HepG2 (cell line): ENCODE measurements at regions not wholly inside any gene's neighbourhood (a gene's known extent, or its start where the extent isn't known, plus 50 kb on each side); places are given as distances from the start of the nearest gene placed in this dataset.

ENCODE experiments used
- ARNT2 ChIP-seq: sonication (generic); formaldehyde crosslinking; IDR thresholded peaks from 2 replicates; pipeline ENCODE4 v1.8.0; 2022; ENCODE audit warnings: mild to moderate bottlenecking, low read depth, missing genetic modification reagents, moderate library complexity
- BORCS8-MEF2B ChIP-seq: sonication (generic); formaldehyde crosslinking; IDR thresholded peaks from 2 replicates; pipeline ENCODE4 v1.8.0; 2022; ENCODE audit warnings: mild to moderate bottlenecking, missing genetic modification reagents
- CENPX ChIP-seq: sonication (generic); formaldehyde crosslinking; IDR thresholded peaks from 2 replicates; pipeline ENCODE4 v1.9.0; 2021; ENCODE audit warnings: mild to moderate bottlenecking, missing genetic modification reagents, moderate library complexity
- MAFF ChIP-seq: IDR thresholded peaks from 2 replicates; pipeline ENCODE4 v1.6.1; 2011; ENCODE audit warnings: low read depth, low read length, improper control_type of control experiment
- PCBP1 ChIP-seq: fragments of 200-400 bp; formaldehyde crosslinking; IDR thresholded peaks from 2 replicates; pipeline ENCODE4 v1.6.1; 2017; ENCODE audit warnings: mild to moderate bottlenecking, low read depth, low read length, borderline replicate concordance
- SP4 ChIP-seq: sonication (generic); formaldehyde crosslinking; IDR thresholded peaks from 2 replicates; pipeline ENCODE4 v1.8.1; 2023; ENCODE audit warnings: mild to moderate bottlenecking, missing genetic modification reagents
- TCF12 ChIP-seq, 2 experiments: fragments of 450-650 bp in 1 of 2; sonication (generic) in 1 of 2; formaldehyde crosslinking in 1 of 2; IDR thresholded peaks; 2 replicates each; pipeline versions ENCODE4 v1.6.1 to v1.8.0; 2017 to 2022; ENCODE audit warnings: antibody characterized with exemption in 1 of 2, mild to moderate bottlenecking in 1 of 2, missing genetic modification reagents in 1 of 2, moderate library complexity in 1 of 2
- YEATS4 ChIP-seq: sonication (generic); formaldehyde crosslinking; IDR thresholded peaks from 2 replicates; pipeline ENCODE4 v1.4.0; 2020; ENCODE audit warnings: missing genetic modification reagents, borderline replicate concordance
- ZNF136 ChIP-seq: sonication (generic); formaldehyde crosslinking; IDR thresholded peaks from 2 replicates; pipeline ENCODE4 v1.8.1; 2022; ENCODE audit warnings: low read depth, mild to moderate bottlenecking, moderate library complexity, missing genetic modification reagents
- ZNF234 ChIP-seq: sonication (generic); formaldehyde crosslinking; conservative IDR thresholded peaks from 2 replicates; pipeline ENCODE4 v1.5.1; 2020; ENCODE audit warnings: mild to moderate bottlenecking, missing genetic modification reagents
- ZNF282 ChIP-seq: fragments of 450-650 bp; IDR thresholded peaks from 2 replicates; pipeline ENCODE4 v1.6.1; 2018; ENCODE audit not compliant: partially characterized antibody
- ZNF562 ChIP-seq: sonication (generic); formaldehyde crosslinking; IDR thresholded peaks from 2 replicates; pipeline ENCODE4 v1.8.0; 2022; ENCODE audit warnings: missing genetic modification reagents, borderline replicate concordance
- ZNF567 ChIP-seq: sonication (generic); formaldehyde crosslinking; IDR thresholded peaks from 2 replicates; pipeline ENCODE4 v1.8.1; 2023; ENCODE audit warnings: mild to moderate bottlenecking, missing genetic modification reagents, borderline replicate concordance
- ZNF749 ChIP-seq: sonication (generic); formaldehyde crosslinking; IDR thresholded peaks from 2 replicates; pipeline ENCODE4 v1.8.0; 2022; ENCODE audit warnings: mild to moderate bottlenecking, missing genetic modification reagents, moderate library complexity, borderline replicate concordance
- ZNF772 ChIP-seq: sonication (generic); formaldehyde crosslinking; IDR thresholded peaks from 2 replicates; pipeline ENCODE4 v1.5.0; 2020; ENCODE audit warnings: mild to moderate bottlenecking, missing genetic modification reagents
- TF ChIP-seq, protein P1 (sequence below): IDR thresholded peaks from 2 replicates; pipeline ENCODE4 v1.6.1; 2016; ENCODE audit warnings: control low read depth
- TF ChIP-seq, protein P2 (sequence below): sonication (generic); formaldehyde crosslinking; IDR thresholded peaks from 2 replicates; pipeline ENCODE4 v1.8.1; 2023; ENCODE audit warnings: mild to moderate bottlenecking, missing genetic modification reagents
- TF ChIP-seq, protein P3 (sequence below): sonication (generic); formaldehyde crosslinking; conservative IDR thresholded peaks from 2 replicates; pipeline ENCODE4 v1.4.0; 2020; ENCODE audit warnings: missing genetic modification reagents
- TF ChIP-seq, protein P4 (sequence below): sonication (generic); formaldehyde crosslinking; IDR thresholded peaks from 2 replicates; pipeline ENCODE4 v1.5.1; 2020; ENCODE audit warnings: mild to moderate bottlenecking, missing genetic modification reagents, moderate library complexity
- TF ChIP-seq, protein P5 (sequence below): sonication (generic); formaldehyde crosslinking; IDR thresholded peaks from 2 replicates; pipeline ENCODE4 v1.8.1; 2023; ENCODE audit warnings: mild to moderate bottlenecking, missing genetic modification reagents, borderline replicate concordance

DNA sequence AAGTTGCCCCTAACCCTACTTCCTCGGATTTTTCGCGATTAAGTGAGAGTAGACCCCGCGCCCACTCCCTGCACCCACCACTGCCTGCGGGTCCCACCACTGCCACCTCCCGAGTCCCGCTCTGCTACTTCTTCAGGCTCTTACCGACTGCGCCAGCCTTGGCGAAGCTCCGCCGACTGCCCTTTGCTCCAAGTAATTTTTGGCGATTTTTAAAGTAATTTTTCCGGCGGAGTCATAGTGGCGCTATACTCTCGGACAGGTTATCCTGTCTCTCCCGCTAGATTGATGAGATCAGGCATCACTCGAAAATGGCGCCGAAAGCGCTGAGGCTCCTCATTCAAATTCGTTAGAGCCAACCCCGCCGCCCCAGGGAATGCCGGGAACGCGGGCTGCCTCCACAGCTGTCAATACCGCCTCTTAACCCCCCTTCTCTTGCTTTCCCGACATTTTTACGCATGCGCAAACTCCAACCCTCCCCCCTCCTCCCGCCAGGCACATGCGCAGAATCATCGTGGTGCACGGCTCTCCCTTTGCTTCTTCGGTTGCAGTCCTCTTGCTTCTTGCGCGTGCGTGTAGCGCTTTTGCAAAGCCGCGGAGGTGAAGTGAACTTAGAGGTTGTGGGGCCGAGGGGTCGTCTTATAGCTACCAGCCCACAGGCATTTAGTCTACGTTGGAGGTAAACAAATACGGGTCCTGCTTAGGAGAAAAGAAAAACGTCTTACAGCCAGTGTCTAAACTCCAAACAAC is 66.6 kb downstream of the KCNRG start (continued):
- TF ChIP-seq, protein P1, sequence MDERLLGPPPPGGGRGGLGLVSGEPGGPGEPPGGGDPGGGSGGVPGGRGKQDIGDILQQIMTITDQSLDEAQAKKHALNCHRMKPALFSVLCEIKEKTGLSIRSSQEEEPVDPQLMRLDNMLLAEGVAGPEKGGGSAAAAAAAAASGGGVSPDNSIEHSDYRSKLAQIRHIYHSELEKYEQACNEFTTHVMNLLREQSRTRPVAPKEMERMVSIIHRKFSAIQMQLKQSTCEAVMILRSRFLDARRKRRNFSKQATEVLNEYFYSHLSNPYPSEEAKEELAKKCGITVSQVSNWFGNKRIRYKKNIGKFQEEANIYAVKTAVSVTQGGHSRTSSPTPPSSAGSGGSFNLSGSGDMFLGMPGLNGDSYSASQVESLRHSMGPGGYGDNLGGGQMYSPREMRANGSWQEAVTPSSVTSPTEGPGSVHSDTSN: peak; percentile 30; the same call in 1 of the 2 replicates
- TF ChIP-seq BORCS8-MEF2B (CRISPR knock-in tag) (peak; percentile 92), ZNF234 (CRISPR knock-in tag) (peak; percentile 93), CENPX (CRISPR knock-in tag) (no peak), ARNT2 (no peak), SP4 (CRISPR knock-in tag) (peak; percentile 62; the same call in 1 of the 2 replicates), ZNF772 (no peak), YEATS4 (CRISPR knock-in tag) (peak; percentile 76; the same call in 1 of the 2 replicates), ZNF282 (no peak), MAFF (no peak), ZNF567 (CRISPR knock-in tag) (no peak), ZNF562 (CRISPR knock-in tag) (no peak), ZNF749 (CRISPR knock-in tag) (0 out of 2 replicates have a peak, but pooled peaks have one; percentile 64), ZNF136 (CRISPR knock-in tag) (no peak), PCBP1 (no peak), TCF12 (IDR thresholded peaks at IDR 0.05) (no peak), TCF12 (CRISPR knock-in tag; IDR thresholded peaks at IDR 0.05) (peak; percentile 37; the same call in 1 of the 2 replicates)
- TF ChIP-seq, protein P2, sequence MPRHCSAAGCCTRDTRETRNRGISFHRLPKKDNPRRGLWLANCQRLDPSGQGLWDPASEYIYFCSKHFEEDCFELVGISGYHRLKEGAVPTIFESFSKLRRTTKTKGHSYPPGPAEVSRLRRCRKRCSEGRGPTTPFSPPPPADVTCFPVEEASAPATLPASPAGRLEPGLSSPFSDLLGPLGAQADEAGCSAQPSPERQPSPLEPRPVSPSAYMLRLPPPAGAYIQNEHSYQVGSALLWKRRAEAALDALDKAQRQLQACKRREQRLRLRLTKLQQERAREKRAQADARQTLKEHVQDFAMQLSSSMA: 0 out of 2 replicates have a peak, but pooled peaks have one; percentile 15
- TF ChIP-seq, protein P3, sequence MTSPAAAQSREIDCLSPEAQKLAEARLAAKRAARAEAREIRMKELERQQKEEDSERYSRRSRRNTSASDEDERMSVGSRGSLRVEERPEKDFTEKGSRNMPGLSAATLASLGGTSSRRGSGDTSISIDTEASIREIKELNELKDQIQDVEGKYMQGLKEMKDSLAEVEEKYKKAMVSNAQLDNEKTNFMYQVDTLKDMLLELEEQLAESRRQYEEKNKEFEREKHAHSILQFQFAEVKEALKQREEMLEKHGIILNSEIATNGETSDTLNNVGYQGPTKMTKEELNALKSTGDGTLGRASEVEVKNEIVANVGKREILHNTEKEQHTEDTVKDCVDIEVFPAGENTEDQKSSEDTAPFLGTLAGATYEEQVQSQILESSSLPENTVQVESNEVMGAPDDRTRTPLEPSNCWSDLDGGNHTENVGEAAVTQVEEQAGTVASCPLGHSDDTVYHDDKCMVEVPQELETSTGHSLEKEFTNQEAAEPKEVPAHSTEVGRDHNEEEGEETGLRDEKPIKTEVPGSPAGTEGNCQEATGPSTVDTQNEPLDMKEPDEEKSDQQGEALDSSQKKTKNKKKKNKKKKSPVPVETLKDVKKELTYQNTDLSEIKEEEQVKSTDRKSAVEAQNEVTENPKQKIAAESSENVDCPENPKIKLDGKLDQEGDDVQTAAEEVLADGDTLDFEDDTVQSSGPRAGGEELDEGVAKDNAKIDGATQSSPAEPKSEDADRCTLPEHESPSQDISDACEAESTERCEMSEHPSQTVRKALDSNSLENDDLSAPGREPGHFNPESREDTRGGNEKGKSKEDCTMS: no peak
- TF ChIP-seq, protein P4, sequence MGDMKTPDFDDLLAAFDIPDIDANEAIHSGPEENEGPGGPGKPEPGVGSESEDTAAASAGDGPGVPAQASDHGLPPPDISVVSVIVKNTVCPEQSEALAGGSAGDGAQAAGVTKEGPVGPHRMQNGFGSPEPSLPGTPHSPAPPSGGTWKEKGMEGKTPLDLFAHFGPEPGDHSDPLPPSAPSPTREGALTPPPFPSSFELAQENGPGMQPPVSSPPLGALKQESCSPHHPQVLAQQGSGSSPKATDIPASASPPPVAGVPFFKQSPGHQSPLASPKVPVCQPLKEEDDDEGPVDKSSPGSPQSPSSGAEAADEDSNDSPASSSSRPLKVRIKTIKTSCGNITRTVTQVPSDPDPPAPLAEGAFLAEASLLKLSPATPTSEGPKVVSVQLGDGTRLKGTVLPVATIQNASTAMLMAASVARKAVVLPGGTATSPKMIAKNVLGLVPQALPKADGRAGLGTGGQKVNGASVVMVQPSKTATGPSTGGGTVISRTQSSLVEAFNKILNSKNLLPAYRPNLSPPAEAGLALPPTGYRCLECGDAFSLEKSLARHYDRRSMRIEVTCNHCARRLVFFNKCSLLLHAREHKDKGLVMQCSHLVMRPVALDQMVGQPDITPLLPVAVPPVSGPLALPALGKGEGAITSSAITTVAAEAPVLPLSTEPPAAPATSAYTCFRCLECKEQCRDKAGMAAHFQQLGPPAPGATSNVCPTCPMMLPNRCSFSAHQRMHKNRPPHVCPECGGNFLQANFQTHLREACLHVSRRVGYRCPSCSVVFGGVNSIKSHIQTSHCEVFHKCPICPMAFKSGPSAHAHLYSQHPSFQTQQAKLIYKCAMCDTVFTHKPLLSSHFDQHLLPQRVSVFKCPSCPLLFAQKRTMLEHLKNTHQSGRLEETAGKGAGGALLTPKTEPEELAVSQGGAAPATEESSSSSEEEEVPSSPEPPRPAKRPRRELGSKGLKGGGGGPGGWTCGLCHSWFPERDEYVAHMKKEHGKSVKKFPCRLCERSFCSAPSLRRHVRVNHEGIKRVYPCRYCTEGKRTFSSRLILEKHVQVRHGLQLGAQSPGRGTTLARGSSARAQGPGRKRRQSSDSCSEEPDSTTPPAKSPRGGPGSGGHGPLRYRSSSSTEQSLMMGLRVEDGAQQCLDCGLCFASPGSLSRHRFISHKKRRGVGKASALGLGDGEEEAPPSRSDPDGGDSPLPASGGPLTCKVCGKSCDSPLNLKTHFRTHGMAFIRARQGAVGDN (CRISPR knock-in tag): peak; percentile 83
- TF ChIP-seq, protein P5, sequence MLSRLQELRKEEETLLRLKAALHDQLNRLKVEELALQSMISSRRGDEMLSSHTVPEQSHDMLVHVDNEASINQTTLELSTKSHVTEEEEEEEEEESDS (CRISPR knock-in tag): peak; percentile 97
